ENCODE measurements at regions not wholly inside any gene's neighbourhood (a gene's known extent, or its start where the extent isn't known, plus 50 kb on each side); places are given as distances from the start of the nearest gene placed in this dataset.

DNA sequence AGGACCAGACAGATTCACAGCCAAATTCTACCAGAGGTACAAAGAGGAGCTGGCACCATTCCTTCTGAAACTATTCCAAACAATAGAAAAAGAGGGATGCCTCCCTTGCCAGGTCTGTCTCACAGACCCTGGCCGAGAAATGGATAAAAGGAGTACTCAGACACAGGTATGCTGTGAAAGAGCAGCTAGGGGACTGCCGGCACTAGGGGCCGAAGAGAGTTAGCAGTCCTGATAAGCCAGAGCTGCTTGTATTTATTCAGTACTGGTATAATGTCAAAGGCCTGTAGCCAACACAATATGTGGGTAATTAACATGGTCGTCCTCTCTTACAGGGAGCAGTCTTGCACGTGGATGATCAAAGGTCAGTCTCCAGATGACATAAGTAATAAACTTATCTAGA is 1042.1 kb upstream of the LCORL start:
- H3K79me2 ChIP-seq (ENCODE audit: control insufficient read depth, insufficient read depth, low read length): no peaks in the 10 kb centered on the region
- no peaks in the 10 kb centered on the region for H3K36me3 ChIP-seq (ENCODE audit: control insufficient read depth in 2 of 2, insufficient read depth in 2 of 2, low read length in 1 of 2)
- H3K27ac ChIP-seq (ENCODE audit: control insufficient read depth, insufficient read depth): no peak overlapping the region
- POLR2A ChIA-PET: no interaction called here
- H3K9ac ChIP-seq (ENCODE audit: control insufficient read depth, insufficient read depth, low read length): no peak overlapping the region
- SMC1A ChIA-PET (ENCODE audit: uncharacterized antibody, unreplicated experiment): no interaction called here
- in situ Hi-C loops (cut with MboI): no loop called here
- no peaks in the 10 kb centered on the region for H3K27me3 ChIP-seq (replicated peaks in 1 of 2; ENCODE audit: control insufficient read depth in 2 of 2, insufficient read depth in 2 of 2, low read length in 1 of 2)
- no peaks in the 10 kb centered on the region for H4K20me1 ChIP-seq (ENCODE audit: control insufficient read depth, insufficient read depth)
- 19% methylated on average over 5 of the region's 5 CpGs for WGBS (ENCODE audit: insufficient coverage, insufficient replicate concordance, low lambda C conversion rate, missing lambda C conversion rate)
- ATAC-seq: no peak
- no peak overlapping the region for H3K4me3 ChIP-seq
- H3K4me2 ChIP-seq (ENCODE audit: control insufficient read depth, insufficient read depth): no peak overlapping the region
- intact Hi-C loops (cut with micrococcal nuclease; ENCODE audit: unreplicated experiment): no loop called here
- no peaks in the 10 kb centered on the region for H3K9me3 ChIP-seq (replicated peaks; ENCODE audit: control insufficient read depth, insufficient read depth, low read length)
- H3K4me1 ChIP-seq (ENCODE audit: control insufficient read depth, insufficient read depth, low read length): no peaks in the 10 kb centered on the region
- no TSS peak for BruUV-seq (replicated peaks)
- H2AFZ ChIP-seq (ENCODE audit: control insufficient read depth, low read depth, low read length): no peak overlapping the region
- CTCF ChIA-PET: no interaction called here
- no peak for DNase-seq (ENCODE audit: low read depth, low spot score)
- RAD21 ChIA-PET (ENCODE audit: unreplicated experiment): no interaction called here
- TF ChIP-seq STAT3 (IDR thresholded peaks at IDR 0.05; ENCODE audit: low read depth, low read length): no peak
- TF ChIP-seq TARDBP (IDR thresholded peaks at IDR 0.05; ENCODE audit: borderline replicate concordance): no peak
- TF ChIP-seq ZBTB11 (CRISPR knock-in tag; IDR thresholded peaks at IDR 0.05): no peak
- TF ChIP-seq PML (IDR thresholded peaks at IDR 0.05; ENCODE audit: low read length): no peak
- no peak for TF ChIP-seq ZNF384 (IDR thresholded peaks at IDR 0.05; ENCODE audit: borderline replicate concordance, low read depth, low read length)
- no peak for TF ChIP-seq MAX (IDR thresholded peaks at IDR 0.05; ENCODE audit: low read depth, low read length)
- TF ChIP-seq ZBTB33 (IDR thresholded peaks at IDR 0.05): no peak
- TF ChIP-seq NRF1 (conservative IDR thresholded peaks at IDR 0.05; ENCODE audit: low read depth, low read length): no peak
- TF ChIP-seq, protein P1, sequence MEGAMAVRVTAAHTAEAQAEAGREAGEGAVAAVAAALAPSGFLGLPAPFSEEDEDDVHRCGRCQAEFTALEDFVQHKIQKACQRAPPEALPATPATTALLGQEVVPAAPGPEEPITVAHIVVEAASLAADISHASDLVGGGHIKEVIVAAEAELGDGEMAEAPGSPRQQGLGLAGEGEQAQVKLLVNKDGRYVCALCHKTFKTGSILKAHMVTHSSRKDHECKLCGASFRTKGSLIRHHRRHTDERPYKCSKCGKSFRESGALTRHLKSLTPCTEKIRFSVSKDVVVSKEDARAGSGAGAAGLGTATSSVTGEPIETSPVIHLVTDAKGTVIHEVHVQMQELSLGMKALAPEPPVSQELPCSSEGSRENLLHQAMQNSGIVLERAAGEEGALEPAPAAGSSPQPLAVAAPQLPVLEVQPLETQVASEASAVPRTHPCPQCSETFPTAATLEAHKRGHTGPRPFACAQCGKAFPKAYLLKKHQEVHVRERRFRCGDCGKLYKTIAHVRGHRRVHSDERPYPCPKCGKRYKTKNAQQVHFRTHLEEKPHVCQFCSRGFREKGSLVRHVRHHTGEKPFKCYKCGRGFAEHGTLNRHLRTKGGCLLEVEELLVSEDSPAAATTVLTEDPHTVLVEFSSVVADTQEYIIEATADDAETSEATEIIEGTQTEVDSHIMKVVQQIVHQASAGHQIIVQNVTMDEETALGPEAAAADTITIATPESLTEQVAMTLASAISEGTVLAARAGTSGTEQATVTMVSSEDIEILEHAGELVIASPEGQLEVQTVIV (IDR thresholded peaks at IDR 0.05; ENCODE audit: borderline replicate concordance, partially characterized antibody): no peak
- no peak for TF ChIP-seq BMI1 (IDR thresholded peaks at IDR 0.05; ENCODE audit: borderline replicate concordance)
- TF ChIP-seq PAX8 (IDR thresholded peaks at IDR 0.05): no peak
- no peak for TF ChIP-seq FOS (IDR thresholded peaks at IDR 0.05; ENCODE audit: borderline replicate concordance, extremely low read depth, insufficient read length)
- no peak for TF ChIP-seq SUPT20H (IDR thresholded peaks at IDR 0.05; ENCODE audit: borderline replicate concordance, control insufficient read depth, low read depth, low read length)
- TF ChIP-seq MEF2B (IDR thresholded peaks at IDR 0.05; ENCODE audit: partially characterized antibody, poor library complexity, severe bottlenecking): no peak
- FAIRE-seq: no peak

All from GM12878 (cell line).